GM18907 (cell line): ENCODE measurements at regions not wholly inside any gene's neighbourhood (a gene's known extent, or its start where the extent isn't known, plus 50 kb on each side); places are given as distances from the start of the nearest gene placed in this dataset.
A peak's percentile ranks its signal among the peaks of the same experiment; 100 is the strongest.

Experiments
- ATAC-seq: cut with Tn5 transposase; IDR thresholded peaks from one replicate; pipeline ENCODE4 v1.9.1; 2021; ENCODE audit warnings: mild to moderate bottlenecking, moderate library complexity; ENCODE audit not compliant: unreplicated experiment

DNA sequence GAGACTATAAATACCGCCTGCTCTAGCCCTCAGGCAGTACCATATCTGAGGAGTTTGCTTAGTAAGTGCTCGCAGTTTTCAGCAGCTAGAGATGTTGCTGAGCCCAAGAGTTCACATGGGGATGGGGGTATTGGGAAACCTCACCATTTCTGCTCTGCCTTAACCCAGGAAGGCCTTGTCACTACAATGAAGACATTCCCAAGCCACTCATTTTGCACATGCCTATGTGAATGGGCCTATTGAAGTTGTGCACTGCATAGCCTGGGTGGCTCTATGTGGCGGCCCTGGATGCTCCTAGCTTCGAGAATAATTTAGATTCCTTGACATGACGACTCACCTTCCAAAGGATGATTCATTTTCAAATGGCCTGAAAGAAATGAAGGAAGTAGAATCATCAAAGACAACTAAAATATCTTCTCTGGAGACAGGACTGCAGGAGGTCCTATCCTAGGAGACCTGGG, 163.4 kb downstream of the ADAMTS15 start:
- no peak for ATAC-seq

DNA sequence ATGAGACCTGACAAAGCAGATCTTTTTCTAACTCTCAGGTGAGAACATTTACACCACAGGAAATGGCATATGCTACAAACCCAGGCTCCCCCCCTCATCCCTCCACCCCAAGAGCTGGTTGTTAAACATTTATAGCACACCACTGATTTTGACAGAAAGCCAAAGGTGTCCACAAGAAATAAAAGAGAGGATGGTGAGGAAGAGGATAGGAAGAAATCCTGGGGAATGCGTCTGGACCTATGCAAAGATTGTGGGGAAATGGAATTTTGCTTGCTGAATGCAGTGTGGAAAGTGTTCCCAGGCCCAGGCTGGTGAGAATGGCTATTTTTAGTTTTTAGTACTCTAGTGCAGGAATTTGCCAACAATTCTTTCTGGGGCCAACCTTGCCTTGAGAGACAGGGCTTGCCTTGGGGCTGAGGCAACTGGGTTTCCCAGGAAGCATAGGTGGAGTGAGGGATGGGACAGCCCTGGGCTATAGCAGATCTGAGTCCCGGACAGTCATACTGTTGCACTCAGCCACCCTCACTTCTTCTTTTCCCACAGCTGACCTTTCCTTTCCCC, 163.9 kb downstream of the ADAMTS15 start:
- ATAC-seq: no peak

DNA sequence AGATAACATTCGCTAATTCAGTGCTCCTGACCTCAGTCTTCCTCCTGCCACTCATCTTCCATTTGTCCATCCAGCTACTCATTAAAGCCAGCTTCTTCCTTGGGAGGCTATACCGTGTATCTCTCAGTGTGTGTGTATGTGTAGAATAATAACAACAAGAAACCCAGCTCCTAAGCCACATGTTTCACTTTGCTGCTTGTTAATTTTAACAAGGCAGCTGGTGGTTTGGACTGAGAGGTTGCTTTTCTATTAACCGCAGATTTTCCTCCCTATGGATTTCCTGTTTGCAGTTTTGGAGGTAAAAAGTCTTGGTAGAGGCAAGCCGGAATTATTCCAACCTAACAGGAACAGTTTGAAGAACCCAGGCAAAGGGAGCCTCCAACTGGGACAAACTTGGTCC, 165.0 kb downstream of the ADAMTS15 start:
- ATAC-seq: no peak

- no peak for ATAC-seq
These were observed 166.1 kb downstream of the ADAMTS15 start for GRCh38 chr11:130614591-130614990.

DNA sequence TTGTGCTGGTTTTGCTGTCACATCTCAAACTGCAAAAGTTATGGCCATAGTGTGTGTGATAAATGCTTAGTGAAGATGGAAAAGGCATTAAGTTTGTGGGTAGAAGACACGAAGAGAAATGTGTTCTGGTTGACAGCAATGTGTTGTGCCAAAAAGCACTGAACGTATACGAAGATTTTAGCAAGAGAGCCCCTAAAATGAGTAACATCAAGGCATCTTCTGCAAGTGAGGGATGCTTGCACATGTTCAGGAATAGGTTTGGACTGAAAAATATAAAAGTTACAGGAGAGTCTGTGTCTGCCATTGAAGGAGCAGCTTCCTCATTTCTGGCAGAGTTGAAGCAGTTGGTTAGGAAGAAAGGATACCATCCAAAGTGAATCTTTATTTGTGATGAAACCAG, 167.1 kb downstream of the ADAMTS15 start:
- ATAC-seq: no peak

DNA sequence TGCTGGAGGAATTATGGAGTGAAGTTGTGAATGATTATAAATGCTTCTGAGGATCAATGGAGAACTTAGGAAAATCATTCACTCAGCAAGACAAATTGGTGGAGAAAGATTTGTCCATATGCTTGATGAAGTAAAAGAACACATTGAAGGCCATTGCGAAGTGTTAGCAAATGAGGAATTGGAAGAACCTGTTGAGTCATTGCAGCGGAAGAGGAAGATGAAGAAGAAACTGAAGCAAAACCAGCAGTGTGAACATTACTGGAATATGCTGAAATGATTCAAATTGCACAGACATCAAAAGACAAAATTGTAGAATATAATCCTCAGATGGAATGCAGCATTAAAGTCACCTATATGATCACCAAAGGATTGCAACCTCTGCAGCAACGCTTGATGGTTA, 168.1 kb downstream of the ADAMTS15 start:
- no peak for ATAC-seq

DNA sequence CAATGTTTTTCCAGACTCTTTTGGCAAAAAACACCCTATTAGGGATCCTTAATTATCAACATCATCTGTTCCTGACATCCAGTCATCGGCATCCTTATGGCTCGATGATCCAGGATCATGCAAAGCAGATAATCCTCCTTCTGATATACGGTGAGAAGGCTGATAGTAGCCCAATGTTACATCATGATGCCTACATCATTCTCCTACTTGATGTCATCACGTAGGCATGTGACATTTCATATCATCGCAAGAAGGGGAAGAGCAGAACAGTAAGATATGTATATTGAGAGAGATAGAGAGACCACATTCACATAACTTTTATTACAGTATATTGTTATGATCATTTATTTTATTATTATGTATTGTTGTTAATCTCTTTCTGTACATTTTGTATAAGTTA, 168.6 kb downstream of the ADAMTS15 start:
- ATAC-seq: no peak

DNA sequence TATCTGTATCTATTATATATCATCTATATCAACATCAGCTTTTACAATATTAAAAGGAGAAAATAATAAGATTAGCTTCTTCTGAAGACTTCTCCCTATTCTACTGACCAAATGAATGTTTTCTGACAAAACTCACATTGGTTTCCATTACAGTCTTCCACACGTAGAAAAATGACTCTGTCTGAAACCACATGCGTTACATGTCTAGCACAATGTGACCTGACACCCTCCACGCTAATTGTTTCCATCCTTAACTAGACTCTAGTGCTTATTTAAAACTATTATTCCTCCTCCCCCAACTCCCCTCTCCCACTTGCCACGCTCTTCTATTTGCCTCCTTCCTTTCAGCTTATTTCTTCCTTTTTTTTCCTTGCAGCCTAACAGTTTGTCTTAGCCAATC, 172.1 kb downstream of the ADAMTS15 start:
- ATAC-seq: no peak

DNA sequence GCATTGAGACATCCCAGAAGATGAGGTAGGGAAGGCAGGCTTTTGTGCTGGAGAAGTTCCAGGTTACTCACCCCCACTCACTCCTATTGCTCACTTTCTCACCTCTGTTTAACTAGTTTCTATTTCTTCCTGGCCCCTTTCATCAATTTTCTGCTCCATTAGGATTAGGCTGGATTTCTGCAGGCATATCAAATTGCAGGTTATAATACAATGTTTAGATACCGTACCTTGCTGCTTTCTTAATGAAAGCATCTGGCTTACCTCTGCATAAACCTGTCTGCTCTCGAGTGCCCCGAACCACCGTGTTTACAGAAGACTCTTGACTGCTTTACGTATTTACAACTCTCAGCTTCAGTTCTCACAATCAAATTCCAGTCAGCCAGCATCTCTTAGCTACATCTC, 173.7 kb downstream of the ADAMTS15 start:
- ATAC-seq: no peak

GRCh38 chr11:130623670-130624668, 175.5 kb downstream of the ADAMTS15 start:
- ATAC-seq: no peak

- ATAC-seq: no peak
These were observed 176.6 kb downstream of the ADAMTS15 start for GRCh38 chr11:130624971-130625544.

DNA sequence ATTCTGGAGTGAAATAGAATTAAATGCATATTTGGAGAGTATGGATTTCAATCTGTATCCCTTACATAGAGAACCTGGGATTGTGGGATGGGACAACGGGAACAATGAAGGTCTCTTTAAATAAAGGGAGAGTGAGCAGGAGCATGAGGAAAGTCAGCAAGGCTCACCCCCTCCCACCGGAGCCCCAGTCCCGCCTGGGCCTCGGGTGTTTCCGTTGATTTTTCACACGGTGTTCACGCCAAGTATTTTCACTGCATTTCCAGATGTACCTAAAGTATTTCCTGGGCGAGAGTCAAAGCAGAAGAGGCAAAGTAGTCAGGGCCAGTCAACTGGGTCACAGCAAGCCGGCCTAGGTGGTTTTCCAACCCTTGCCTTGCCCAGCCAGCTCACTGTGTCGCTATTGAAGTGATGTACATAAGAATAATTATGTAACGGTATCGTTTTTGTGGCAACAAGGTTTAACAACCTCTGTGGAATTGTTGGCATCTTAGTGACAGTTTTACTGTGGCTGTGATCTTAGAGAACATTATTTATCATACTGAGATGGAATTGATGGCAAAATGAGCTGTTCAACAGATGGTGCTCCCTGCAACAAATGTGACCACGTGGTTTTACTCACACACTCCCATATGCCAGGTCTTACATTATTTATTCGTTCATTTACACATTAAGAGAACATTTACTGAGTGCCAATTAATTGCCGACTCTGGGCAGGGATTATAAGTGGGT, 177.3 kb downstream of the ADAMTS15 start:
- no peak for ATAC-seq

DNA sequence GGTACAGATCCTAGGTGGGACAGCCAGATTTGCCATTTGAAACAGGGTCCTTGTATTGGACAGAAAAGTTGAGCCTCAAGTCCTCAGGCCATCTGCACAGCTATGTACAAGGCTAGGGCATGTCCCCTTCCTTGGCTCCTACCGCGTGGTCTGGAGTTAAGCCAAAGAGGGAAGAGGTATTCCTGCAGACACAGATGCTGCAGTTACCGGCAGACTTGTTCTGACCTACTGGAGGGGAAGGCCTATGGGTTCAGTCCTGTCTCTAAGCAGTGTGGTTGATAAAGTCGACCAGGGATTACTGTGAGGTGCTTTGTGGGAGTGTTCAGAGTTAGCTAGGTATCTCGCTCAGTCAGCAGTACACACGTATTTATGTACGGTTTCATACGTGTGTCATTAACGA, 180.6 kb downstream of the ADAMTS15 start:
- ATAC-seq: no peak

DNA sequence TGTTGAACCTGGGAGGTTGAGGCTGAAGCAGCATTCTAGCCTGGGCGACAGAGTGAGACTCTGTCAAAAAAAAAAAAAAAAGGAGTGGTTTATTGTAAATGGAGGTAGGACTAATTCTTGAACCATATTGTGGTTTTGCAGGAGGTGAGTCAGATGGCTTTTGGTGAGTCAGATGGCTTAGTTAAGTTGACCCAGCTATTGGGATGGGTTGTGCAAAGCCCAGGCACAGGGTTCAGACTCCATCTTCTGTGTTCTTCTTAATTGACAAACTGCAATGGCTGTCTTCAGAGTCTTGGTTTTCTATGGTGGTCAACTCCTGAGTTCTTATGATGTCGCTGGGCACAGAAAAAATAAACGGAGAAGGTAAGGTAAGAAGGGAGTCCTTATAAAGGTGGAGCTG, 182.7 kb downstream of the ADAMTS15 start:
- ATAC-seq: no peak

DNA sequence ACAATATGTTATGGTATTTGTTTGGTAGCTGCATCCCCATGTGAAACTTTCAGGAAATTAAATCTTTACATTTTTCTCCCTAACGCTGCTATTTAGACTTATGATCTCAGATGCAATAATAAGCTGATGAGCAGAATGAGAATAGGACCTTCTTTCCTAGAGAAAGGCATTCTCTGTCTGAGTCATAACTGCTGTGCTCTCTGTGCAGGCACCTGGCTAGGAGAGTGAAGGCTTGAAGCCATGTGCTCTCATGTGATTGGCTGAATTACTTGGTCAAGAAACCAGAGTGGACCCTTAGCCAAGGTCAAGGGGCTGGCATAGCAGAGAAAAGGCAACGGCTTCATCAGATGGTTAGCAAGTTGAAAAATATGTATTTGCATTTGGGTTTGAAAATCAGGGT, 185.0 kb downstream of the ADAMTS15 start:
- no peak for ATAC-seq

- ATAC-seq: no peak
These were observed 185.7 kb downstream of the ADAMTS15 start for GRCh38 chr11:130634186-130634585.

DNA sequence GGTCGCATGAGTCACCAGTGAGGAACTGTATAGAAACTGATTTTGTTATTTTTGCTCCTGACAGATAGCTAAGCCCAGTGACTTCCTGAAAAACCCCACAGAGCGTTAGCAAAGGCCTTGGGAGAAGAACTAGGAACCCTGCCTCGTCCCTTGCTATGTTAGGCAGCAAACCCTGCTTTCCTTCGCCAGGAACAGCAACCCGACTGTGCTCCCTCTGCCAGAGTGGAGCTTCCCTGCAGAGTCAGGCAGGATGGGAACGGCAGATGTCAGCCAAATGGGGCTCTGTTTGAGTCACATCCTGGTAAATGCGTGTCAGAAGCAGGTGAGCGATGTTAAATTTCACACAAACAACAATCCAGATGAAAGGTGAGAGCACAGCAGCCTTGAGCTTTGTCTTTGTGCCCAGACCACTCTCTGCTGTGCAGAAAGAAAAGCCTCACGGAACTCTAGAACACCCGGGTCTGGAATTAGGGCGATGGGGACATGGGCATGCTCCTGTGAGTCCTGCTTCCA, 186.6 kb downstream of the ADAMTS15 start:
- no peak for ATAC-seq

- no peak for ATAC-seq
These were observed 187.6 kb downstream of the ADAMTS15 start for GRCh38 chr11:130635937-130636630.

DNA sequence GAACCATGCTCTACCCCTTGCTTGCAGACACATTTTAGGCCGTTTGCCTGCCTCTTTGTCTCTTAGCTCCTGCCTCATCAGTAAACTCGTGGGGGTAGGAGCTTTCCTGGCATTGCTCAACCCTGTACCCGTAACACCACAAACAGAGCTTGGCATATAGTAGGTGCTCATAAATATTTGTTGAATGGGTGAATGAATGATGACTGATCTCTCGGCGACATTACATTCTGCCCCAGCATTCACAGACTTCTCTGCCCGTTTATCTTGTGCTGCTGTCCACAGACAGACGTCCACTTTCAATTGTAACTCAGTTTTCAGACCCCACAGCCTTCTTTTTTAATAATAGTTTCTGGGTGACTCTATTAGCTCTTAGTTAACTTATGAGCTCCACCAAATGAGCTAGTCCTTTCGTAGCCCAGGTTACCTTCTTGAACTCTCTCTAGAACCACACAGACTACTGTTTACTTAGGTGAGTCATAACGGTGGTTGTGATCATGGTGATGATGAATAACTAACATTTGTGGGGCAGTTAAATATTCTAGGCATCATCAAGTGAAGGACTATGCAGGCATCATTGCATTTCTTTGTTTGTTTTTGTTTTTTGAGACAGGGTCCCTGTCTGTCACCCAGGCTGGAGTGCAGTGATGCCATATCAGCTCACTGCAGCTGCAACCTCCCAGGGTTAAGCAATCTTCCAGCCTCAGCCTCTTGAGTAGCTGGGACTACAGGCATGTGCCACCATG, 188.4 kb downstream of the ADAMTS15 start:
- ATAC-seq: peak; percentile 85

DNA sequence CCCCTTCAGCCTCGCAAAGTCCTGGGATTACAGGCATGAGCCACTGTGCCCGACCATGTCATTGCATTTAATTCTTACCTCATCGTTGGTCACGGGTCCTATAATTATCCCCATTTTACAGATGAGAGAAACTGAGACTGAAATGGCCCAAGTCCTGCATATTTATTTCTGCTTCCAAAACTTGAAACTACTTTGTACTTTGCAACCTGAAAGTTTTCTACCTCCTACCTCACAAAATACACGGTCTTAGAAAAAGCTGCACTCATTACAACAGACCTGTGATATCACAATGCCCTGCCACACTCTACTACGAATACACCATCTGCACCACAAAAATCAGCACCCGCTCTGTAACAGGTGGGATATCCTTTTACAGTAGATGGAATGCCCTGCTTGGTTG, 189.1 kb downstream of the ADAMTS15 start:
- ATAC-seq: no peak
